HG03571 (cell line): ENCODE measurements at regions not wholly inside any gene's neighbourhood (a gene's known extent, or its start where the extent isn't known, plus 50 kb on each side); places are given as distances from the start of the nearest gene placed in this dataset.
"Not testable (repeated sequence)": the region's sequence is repeated elsewhere in the genome, so short reads cannot be mapped to it uniquely, and the experiment has no call there.

Experiments
- ATAC-seq: cut with Tn5 transposase; IDR thresholded peaks from one replicate; pipeline ENCODE4 v1.9.1; 2021; ENCODE audit not compliant: unreplicated experiment

DNA sequence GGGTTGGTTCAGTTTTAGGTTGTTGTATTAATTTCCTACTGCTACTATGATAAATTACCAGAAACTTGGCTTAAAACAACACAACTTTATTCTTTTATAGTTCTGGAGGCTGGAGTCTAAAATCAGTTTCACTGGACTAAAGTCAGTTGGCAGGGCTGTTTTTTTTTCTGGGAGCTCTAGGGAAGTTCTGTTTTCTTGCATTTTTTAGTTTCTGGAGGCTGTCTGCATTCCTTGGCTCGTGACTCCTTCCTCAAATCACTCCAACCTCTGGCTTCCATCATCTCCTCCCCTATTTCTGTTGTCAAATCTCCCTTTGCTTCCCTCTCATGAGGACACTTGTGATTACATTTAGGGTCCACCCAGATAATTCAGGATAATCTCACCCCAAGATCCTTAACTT lies 51.3 kb upstream of the SUB1 start:
- no peak for ATAC-seq

DNA sequence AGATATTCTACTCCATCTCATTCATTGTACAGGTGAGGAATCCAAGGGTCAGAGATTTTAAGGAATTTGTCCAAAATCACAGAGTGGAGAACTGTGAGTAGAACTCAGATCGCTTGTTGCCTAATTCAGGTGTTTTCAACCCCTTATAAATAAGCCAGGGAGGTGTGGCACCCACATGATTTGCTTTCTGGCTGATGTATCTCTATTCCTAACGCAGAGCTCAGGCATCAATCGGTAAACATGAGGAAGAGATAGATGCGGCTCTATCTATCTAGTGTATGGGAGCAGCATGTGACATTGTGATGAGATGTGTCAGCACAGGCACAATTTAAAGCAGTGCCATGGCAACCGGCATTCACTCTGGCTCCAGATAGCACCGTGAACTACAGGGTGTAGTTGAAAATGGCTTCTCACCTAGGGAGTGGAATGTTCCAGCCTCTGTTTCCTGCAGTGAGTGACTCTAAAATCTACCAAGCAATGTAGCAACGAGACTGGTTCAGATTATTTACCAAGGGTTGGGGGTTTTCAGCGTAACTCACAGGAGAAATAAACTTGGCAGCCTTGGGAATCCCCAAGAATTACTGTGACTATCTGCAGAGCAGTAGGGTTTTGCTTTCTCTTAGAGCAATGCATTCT lies 53.4 kb upstream of the SUB1 start:
- ATAC-seq, result peak; percentile 38

DNA sequence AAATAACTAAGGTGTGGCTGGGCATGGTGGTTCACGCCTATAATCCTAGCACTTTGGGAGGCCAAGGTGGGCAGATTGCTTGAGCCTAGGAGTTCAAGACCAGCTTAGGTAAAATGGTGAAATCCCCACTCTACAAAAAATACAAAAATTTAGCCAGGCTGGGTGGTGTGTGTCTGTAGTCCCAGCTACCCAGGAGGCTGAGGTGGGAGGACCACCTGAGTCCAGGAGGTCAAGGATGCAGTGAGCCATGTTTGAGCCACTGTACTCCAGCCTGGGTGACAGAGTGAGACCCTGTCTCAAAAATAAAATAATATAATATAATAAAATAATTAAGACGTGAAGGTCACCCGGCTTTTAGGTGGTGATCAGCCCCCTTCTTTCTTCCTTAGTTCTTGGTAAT lies 58.0 kb upstream of the SUB1 start:
- not testable (repeated sequence) for ATAC-seq

DNA sequence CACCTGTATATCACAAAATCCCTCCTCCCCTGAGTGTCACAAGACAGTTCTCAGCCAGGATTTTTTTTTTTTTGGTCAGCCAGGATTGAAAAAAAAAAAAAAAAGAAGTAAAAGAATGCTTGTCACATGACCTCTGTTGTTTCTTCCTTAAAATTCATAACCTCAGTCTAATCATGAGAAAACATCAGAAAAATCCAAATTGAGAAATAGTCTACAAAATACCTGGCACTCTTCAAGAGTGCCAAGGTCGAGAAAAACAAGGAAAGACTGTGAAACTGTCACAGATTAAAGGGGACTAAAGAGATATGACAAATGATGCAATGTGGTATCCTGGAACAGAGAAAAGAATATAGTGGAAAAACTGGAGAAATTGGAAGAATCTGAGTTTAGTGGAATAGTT lies 58.5 kb upstream of the SUB1 start:
- no peak for ATAC-seq

DNA sequence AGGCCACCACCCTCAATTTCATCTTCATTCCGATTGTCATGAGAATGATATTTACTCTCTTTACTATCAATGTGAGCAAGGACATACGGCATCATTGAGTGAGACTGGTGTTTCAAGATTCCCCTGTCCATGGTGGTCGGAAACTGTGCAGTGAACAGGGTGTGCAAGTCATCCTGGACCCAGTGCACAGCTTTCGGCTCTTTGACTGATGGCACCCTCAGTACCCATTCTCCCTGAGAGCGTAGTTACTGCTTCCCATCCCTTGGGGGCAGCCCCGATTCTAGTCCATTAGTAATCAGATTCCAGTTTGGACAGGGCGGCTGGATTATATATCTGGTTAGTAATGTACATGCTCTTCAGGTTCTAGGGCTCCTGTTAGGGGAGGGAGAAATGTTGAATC lies 61.7 kb upstream of the SUB1 start:
- ATAC-seq, result no peak

DNA sequence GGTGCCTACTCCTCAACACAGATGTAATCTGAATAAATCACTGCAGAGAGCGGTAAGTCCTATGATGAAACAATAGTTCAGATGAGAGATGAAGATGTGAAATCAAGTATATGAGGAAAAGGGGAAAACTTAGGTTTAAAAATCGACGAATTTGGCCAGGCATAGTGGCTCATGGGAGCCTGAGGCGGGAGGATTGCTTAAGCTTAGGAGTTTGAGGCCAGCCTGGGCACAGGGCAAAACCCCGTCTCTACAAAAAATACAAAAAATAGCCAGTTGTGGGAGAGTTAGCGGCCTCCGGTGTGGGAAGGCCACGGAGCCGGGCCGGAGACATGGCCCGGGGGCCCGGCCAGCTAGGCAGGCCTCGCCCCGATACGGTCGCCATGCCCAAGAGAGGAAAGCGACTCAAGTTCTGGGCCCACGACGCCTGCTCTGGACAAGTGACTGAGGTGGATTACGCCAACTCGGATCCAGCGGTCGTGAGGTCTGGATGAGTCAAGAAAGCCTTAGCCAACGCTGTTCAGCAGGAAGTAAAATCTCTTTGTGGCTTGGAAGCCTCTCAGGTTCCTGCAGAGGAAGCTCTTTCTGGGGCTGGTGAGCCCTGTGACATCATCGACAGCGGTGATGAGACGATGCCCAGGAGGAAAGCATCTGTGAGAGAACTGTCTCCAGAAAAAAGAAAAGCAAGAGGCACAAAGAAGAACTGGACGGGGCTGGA lies 62.8 kb upstream of the SUB1 start:
- ATAC-seq, result no peak

DNA sequence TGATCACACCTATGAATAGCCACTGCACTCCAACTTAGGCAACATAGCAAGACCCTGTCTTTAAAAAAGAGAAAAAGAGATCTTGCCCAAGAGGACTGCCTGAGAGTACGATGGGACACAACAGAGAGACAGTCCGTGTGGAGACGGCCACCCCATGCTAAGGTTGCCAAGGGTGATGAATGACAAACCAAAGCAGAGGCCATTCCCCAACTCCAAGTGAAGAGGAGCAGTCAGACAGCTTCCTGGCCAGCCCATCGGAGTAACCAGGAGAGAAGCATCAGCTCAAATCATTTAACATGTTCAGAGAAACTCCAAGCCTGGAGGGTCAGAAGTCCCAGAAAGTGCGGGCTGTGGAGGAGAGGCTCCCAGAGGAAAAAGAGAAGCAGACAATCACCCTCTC lies 63.9 kb upstream of the SUB1 start:
- ATAC-seq, result no peak

DNA sequence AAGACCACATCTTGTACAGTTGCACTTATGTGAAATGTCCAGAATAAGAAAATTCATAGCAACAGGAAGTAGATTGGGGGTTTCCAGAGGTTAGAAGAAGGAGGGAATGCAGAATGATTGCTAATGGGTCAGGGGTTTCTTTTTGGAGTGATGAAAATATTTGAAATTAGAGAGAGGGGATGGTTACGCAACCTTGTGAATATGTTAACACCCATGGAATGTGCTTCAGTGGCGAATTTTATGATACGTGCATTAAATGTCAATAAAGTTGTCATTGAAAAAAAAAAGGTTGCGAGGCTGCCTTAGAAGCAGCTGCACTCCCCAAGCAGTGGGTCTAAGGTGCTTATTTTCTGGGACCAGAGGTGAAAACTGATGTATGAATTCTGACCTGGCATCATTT lies 64.4 kb upstream of the SUB1 start:
- ATAC-seq, result no peak

DNA sequence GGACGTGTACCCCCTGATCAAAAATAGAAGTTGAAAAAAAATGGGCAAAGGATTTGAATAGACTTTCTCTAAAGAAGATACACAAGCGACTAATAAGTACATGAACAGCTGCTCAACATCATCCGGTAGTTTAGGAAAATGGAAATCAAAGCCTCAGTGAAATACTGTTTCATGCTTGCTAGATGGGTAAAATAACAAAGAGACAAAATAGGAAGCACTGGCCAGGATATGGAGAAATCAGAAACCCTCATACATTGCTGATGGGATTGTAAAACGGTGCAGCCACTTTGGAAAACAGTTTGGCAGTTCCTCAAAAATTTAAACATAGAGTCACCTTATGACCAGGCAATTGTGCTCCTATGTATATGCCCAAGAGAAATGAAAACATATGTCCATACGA lies 65.0 kb upstream of the SUB1 start:
- ATAC-seq, result no peak

DNA sequence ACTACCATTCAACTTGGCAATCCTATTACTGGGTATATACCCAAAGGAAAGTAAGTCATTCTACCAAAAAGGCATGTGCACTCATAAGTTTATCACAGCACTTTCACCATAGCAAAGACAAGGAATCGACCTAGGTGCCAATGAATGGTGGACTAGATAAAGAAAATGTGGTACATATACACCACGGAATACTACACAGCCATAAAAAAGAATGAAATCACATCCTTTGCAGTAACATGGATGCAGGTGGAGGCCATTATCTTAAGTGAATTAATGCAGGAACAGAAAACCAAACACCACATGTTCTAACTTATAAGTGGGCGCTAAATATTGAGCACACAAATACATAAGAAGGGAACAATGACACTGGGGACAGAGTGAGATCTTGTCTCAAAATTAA lies 65.8 kb upstream of the SUB1 start:
- ATAC-seq, result no peak

DNA sequence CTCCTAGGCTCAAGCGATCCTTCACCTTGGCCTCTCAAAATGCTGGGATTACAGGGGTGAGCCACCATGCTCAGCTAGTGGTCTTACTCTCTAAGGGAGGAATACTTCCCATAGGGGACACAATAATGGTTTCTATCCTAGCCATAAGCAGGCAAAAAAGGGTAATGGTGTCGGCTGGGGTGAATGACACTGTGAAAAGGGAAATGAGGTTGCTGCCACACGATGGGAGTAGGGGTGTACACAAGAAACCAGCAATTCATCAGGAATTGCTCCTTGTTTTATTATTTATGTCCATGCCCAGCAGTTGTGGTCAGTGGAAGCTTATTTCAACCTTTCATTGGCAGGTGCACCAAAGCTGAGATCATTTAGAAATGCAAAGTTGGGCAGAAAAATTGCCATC lies 70.3 kb upstream of the ZFR start:
- no peak for ATAC-seq

DNA sequence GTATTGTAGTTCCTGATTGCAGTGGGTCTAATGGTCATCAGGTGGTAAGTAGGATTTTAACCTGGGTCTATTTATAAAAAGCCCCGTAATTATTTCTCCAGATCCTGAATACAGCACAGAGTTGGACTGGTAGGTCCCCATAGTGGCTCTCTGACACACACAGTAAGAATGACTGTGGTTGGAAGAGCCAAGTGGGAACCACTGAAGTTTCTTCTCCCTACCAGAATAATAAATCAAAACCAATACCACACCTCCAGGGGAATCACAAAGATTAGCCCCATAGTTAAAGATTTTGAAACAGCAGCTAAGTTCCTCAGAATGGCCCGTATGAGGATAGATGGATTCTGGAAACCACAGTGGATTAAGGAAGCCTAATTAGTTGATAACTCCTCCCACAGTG lies 68.4 kb upstream of the ZFR start:
- no peak for ATAC-seq

DNA sequence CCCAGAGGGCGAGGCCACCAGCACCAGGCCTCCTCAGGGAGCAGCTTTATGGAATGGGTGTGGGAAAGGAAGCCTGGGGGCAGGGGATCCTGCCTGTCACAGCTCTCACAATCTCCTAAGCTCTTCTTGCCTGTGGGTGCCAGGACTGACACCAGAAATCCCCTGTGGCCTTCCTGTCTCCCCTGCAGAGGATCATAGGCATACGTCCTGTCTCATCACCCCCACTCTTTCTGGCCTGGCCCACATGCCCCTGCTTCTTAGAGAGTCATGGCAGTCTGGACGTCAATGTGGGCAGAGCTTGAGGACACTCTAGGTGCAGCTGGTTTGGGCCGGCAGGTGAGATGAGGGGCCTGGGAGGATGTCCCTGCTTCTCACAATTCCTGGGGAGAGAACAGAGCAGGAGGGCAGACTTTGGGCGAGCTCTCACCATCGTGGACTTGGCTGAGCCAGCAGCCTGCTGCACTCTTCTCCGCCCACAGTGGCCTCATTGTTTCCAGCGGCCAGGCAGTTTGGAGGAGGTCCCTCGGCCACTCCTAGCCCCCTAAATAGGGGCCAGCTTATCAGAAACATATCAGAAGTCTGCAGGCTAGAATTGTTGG lies 67.3 kb upstream of the ZFR start:
- ATAC-seq, result no peak

DNA sequence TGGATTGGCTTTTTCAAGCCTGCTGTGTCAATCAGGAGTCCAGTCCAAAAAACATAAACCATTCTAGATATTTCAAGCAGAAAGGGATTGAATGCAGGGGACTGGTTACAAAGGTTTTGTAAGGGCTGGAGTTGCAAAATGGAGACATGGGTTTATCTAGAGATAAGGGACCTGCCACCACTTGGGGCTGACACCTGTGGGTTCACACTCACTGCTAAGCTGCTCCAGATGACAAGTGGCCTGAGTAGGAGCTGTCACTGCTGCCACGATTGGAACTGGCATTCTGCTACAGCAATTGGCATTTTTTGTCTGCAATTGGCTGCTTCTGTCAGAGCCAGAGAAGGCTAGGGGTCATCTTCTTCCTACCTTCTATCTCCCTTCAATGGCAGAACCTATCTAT lies 66.3 kb upstream of the ZFR start:
- ATAC-seq, result no peak

DNA sequence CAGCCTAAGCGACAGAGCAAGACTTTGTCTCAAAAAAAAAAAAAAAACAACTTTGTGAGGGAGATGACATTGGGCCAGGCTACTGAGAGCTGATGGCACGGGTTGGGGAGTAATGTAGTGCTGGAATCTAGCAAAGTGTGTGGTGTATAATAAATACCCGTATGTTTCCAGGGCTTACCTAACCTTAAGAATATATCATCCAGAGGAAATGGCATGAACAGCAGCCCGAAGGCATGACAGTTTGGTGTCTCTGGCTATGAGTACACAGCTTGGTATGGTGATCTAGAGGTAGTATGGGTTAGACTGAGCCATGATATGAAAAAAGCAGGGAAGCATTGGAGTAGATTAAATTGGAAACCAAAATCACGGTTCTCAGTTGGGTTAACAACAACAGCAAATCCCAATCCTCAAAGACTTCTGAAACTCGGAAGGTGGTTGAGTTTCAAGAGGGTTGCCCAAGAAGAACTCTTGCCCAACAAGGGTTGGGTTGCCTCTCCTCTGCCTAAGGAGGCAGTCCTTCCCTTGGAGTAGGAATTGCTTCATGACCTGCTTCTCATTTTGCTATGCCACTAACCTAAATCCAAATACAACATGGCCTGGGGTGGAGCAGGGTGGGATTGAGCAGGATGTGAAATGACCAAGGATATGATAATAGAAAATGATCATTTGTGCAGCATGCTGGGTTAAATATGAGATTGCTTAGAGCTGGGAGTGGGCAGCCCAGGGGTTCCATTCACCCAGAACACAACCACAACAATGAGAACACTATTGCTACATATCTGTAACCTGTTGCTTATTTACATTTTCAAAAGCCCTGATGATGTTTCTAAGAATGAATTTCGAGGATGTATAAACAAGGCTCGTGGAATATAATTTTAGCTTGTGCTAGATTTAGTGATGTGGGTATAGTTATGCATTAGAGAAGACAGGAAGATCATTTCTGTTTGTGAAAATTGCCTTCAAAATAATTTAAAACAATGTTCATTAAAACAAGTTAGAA lies 64.6 kb upstream of the ZFR start:
- no peak for ATAC-seq

DNA sequence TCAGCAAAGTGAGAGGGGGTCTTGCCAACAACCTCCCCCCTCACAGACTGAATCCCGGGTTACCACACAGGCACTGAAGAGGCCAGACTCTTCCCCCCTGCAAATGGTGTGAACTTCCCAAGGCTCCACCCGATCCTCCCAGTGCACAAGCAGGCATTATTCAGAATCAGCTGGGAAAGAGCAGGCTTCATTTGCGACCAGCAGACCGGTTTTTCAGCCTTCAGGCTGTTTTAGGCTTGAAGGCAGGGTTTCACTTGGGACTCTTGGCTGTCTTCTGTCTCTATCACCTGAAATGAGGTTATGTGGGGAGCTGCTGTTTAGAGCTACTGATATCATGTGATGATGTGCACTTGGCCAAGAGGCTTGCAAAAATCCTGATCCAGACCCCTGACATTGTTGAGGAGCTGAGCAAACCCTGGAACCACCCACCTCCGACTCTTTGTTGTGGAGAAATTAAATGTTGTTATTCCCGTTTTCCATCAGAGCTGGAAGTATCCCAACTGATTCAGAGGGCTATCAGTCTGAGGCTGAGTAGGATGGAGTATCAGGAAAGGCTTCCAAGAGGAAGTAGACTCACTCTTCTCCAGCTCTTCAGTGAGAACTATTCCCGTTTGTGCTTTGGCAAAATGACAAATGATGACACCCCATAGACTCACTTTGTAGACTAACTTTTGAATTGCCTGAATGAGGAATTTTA lies 63.3 kb upstream of the ZFR start:
- no peak for ATAC-seq

DNA sequence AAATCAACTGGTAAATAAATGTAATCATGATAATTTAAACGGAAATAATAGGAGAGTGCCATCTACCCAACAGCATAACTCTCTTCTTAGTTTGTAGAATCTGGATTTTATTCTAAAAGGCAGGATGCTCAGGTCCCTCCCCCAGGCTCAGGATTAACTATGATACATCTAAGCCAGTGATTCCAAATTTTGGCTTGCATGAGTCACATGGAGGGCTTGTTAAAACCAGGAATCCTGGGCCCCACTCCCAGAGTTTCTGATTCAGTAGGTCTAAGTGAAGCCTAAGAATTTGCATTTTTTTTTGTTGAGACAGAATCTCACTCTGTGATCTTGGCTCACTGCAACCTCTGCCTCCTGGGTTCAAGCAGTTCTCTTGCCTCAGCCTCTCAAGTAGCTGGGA lies 62.3 kb upstream of the ZFR start:
- ATAC-seq, result no peak

DNA sequence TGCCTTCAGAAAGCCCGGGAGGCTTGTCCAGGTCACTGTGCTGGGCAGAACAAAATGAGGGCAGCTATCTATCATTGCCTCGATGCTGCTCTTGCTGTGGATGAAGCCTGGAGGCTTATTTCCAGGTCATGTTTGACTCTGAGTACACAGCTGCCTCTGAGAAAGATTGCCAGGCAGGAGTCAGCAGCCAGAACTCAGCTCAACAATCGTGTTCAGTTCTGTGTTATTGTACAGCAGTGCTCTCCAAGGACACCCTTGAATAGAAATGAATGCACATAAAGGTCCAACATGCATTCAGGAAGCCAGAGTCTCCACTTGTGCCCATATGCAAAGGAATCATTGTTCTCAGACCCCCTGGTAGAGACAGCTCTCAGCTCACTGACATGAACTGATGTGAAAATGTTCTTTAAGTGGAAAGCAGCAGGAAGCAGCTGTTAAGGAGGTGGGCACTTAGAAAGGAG lies 61.7 kb upstream of the ZFR start:
- no peak for ATAC-seq

DNA sequence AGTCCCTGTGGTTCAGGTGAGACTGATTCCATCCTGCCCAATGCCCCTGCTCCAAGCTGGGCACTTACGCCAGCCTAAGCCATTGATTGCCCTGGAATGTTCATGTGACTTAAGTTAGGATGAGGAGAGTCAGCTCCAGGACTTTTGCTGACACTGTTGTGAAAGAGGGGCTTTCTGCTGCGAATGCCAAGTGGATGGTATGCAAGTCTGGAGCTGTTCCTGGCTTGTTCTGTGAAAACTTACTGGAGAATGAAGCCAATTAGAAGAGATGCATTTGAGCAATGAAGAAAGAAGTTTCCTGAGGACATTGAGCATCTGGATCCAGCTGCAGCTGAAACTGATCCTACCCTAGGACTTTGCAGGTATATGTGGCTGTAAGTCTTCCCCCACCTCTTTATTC lies 61.2 kb upstream of the ZFR start:
- no peak for ATAC-seq

DNA sequence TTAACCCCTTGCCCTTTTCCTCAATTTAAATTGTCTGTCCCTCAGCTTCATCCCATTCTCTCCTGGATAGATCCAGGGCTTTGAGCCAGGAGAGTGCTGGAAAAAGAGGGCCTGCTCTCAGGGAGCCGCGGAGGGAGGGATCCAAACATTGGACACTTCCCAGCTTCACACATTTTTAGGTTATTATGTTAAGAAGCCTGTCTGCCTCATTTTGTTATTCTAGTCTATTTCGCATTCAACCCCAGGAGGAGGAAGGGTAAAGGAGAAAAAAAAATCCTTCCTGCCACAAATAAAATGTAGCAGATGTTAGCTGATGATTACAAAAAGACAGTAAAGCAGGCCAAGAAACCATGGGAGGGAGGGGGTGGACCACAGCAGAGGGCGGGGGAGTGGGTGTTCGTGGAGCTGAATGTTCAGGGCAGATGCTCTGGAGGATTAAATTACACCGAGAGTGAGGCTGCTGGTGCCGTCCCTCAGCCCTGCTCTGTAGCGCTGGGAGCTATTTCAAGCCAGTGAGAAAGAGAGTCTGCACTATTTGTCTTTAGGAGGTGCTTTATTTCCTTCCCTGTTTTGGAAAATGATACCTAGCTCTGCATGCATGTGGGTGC lies 60.6 kb upstream of the ZFR start:
- ATAC-seq, result no peak
